ENCODE measurements at regions not wholly inside any gene's neighbourhood (a gene's known extent, or its start where the extent isn't known, plus 50 kb on each side); places are given as distances from the start of the nearest gene placed in this dataset.

DNA sequence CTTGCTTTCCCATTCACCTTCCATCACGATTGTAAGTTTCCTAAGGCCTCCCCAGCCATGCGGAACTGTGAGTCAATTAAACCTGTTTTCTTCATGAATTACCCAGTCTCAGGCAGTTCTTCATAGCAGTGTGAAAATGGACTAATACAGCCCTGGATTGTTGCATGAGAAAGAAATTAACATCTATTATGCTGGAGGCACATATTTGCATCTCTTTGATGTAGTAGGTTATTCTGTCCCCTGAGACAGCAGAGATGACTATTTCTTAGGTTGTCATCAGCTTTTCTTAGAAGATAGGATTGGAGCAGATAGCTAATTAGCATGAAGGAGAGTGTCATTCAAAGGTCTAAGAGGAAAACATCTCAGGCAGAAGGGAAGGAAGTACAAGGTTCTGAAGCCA lies 166.2 kb downstream of the OMA1 start:
- 95% methylated on average over 2 of the region's 2 CpGs; no CpG with 5 or more reads in 1 of the 2 experiments for WGBS, 2 experiments (ENCODE audit: insufficient coverage in 1 of 2, insufficient read length in 1 of 2)
- H3K4me1 ChIP-seq (ENCODE audit: control insufficient read depth, insufficient read depth, low read length) = no peaks in the 10 kb centered on the region
- DNase-seq = no peak
- no peaks in the 10 kb centered on the region for H3K27me3 ChIP-seq (ENCODE audit: control insufficient read depth, insufficient read depth, low read length, poor library complexity, severe bottlenecking)
- H3K9me3 Mint-ChIP-seq = peaks cover 23% of the 10 kb centered on the region
- H3K9ac ChIP-seq (ENCODE audit: extremely low read depth, low read length, poor library complexity, severe bottlenecking) = no peak overlapping the region
- H3K4me3 Mint-ChIP-seq = no peak overlapping the region
- H3K9me3 ChIP-seq (ENCODE audit: control insufficient read depth, low read length) = peaks cover 6% of the 10 kb centered on the region
- no peak overlapping the region for H3K27ac Mint-ChIP-seq
- no peak overlapping the region for H3K27ac ChIP-seq (ENCODE audit: low read depth, low read length)
- no peaks in the 10 kb centered on the region for H3K27me3 Mint-ChIP-seq (ENCODE audit: insufficient read depth)
- H3K36me3 Mint-ChIP-seq (ENCODE audit: low read depth) = no peaks in the 10 kb centered on the region
- H3K4me3 ChIP-seq (ENCODE audit: low read length) = no peak overlapping the region
- no peak for TF ChIP-seq CTCF (conservative IDR thresholded peaks at IDR 0.05)
- H3K4me1 Mint-ChIP-seq = no peaks in the 10 kb centered on the region
- H3K36me3 ChIP-seq (ENCODE audit: control insufficient read depth, insufficient read depth, low read length) = no peaks in the 10 kb centered on the region

GRCh38 chr1:58367217-58367616 lies 179.3 kb downstream of the OMA1 start:
- Histone ChIP-seq H3K9ac (ENCODE audit: extremely low read depth, low read length, poor library complexity, severe bottlenecking) (no peak overlapping the region), H3K4me3 (ENCODE audit: low read length) (no peak overlapping the region), H3K27ac (ENCODE audit: low read depth, low read length) (no peak overlapping the region), H3K36me3 (ENCODE audit: control insufficient read depth, insufficient read depth, low read length) (no peaks in the 10 kb centered on the region), H3K27me3 (ENCODE audit: control insufficient read depth, insufficient read depth, low read length, poor library complexity, severe bottlenecking) (no peaks in the 10 kb centered on the region), H3K9me3 (ENCODE audit: control insufficient read depth, low read length) (peaks cover 20% of the 10 kb centered on the region), H3K4me1 (ENCODE audit: control insufficient read depth, insufficient read depth, low read length) (no peaks in the 10 kb centered on the region)
- Mint-ChIP-seq H3K27ac (no peak overlapping the region), H3K9me3 (peaks cover 20% of the 10 kb centered on the region), H3K27me3 (ENCODE audit: insufficient read depth) (no peaks in the 10 kb centered on the region), H3K4me3 (no peak overlapping the region), H3K4me1 (peaks cover 2% of the 10 kb centered on the region), H3K36me3 (ENCODE audit: low read depth) (peaks cover 3% of the 10 kb centered on the region)
- no peak for TF ChIP-seq CTCF (conservative IDR thresholded peaks at IDR 0.05)
- DNase-seq = no peak

DNA sequence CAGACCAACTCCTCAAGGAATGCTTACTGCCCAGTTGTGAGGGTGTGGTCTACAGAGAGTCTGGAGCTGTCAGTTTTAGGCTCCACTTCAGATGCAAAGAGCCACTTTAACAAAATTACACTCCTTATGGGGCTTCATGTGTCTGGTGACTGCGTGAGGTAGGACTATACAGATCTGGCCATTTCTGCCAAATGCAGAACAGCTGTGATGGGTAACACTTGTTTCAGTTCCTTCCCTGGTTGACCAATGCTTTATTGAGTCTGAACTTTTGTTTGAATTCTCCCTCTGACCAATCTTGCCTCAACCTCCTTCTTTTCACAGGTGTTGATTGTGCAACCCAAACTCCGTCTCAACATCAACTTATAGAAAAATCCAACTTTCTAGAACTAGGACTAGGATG lies 181.2 kb downstream of the OMA1 start:
- DNase-seq = no peak
- Mint-ChIP-seq H3K4me3 (no peak overlapping the region), H3K27me3 (ENCODE audit: insufficient read depth) (no peaks in the 10 kb centered on the region), H3K27ac (no peak overlapping the region), H3K36me3 (ENCODE audit: low read depth) (no peaks in the 10 kb centered on the region), H3K4me1 (peaks cover 2% of the 10 kb centered on the region), H3K9me3 (peaks cover 1% of the 10 kb centered on the region)
- Histone ChIP-seq H3K27ac (ENCODE audit: low read depth, low read length) (no peak overlapping the region), H3K4me3 (ENCODE audit: low read length) (no peak overlapping the region), H3K9ac (ENCODE audit: extremely low read depth, low read length, poor library complexity, severe bottlenecking) (no peak overlapping the region), H3K4me1 (ENCODE audit: control insufficient read depth, insufficient read depth, low read length) (no peaks in the 10 kb centered on the region), H3K9me3 (ENCODE audit: control insufficient read depth, low read length) (peaks cover 1% of the 10 kb centered on the region), H3K36me3 (ENCODE audit: control insufficient read depth, insufficient read depth, low read length) (no peaks in the 10 kb centered on the region), H3K27me3 (ENCODE audit: control insufficient read depth, insufficient read depth, low read length, poor library complexity, severe bottlenecking) (no peaks in the 10 kb centered on the region)
- WGBS, 2 experiments (ENCODE audit: insufficient coverage in 1 of 2, insufficient read length in 1 of 2) = 93 to 100% methylated on average over 1 to 2 of the region's 2 CpGs
- no peak for TF ChIP-seq CTCF (conservative IDR thresholded peaks at IDR 0.05)
